HK-2 (cell line): ENCODE measurements at regions not wholly inside any gene's neighbourhood (a gene's known extent, or its start where the extent isn't known, plus 50 kb on each side); places are given as distances from the start of the nearest gene placed in this dataset.

Source experiments
- DNase-seq: peaks from one replicate; pipeline ENCODE4 v3.0.0-alpha.2; 2018; ENCODE audit not compliant: unreplicated experiment

DNA sequence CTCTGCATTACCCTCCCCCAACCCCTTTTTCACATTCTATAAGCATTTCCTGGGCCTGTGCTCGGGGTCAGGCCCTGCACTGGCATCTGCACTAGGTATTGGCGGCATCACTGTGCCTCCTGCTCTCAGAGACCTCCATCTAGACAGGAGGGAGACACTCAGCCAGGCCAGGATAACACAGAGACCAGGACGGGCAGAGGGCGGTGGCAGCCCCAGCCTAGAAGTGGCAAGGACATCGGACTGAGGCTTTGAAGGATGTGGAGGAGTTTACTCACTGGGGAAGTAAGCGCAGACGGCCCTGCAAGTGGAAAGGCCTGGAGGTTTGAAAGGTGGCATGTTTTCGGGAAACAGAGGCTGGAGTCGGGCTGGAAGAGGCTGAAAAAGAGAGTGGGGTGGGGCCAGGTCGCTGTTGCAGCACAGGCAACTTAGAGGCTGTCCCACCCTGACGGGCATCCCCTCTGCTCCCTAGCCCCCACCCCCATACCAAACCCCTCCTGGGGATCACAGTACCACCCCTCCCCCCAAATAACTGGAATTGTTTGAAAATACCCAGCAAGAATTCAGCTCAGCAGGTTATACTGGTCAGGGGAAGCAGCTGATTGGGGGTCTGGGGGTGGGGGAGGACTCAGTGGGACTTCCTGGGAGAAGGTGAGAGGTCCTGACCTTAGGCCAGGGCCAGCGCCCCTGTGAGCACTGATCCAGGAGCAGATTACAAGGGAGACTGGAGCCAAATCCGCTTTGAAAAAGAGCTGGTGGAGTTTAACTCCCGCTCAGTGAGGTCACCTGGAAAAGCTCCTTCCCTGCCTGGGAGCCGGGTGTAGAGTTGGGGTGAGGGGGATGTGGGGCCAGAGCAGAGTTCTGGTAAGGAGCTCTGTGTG is 121.8 kb upstream of the WNT4 start:
- no peak for DNase-seq

DNA sequence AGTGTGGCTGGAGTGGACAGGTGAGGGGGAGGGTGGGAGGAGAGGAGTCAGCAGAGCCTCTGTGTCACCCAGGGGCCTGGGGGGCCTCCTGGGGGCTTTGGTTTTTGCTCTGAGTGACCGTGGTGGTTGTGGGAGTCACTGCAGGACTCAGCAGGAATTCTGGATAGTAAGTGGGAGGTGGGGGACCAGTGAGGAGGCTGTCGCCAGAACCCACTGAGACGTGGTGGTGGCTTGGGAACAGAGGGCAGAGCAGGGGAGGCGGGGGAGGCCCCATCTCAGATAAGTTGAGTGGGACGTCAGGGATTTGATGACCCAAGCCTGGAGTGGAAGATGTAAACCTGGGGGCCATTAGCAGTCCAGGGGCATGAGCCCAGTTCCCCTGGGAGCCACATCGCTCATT is 123.2 kb upstream of the WNT4 start:
- no peak for DNase-seq

DNA sequence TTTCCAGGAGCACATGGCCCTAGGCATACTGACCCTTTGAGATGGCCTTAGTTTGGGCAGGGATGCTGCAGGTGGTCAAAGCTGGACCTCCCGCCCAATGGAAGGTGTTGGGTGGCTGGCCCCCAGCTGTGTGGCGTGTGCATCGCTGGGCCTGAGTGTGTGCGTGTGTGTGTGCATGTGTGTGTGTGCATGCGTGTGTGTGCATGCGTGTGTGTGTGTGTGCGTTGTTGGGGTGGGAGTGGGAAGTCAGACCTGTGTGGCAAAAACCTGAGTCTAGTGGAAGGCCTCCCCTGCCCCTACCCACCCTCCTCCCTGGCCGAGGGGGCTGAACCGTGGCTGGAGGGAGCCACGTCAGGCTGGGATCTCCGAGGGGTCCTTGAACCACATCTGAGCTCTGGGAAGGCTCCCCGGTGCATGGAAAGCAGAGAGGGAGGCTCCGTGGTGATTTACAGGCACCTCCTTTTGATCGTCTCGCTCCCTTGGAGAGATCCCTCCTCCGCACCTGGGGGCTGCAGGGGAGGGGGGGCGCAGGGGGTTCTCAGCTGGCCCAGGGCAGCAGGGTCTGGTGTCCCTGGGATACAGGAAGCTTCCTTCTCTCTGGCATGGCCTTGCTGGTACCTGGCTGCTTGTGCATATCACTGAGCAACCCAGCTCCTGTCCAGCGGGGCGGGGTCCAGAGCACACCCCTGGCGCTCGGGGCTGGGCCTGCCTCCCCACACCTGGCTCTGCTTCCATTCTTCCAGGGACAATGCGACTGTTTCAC is 124.7 kb upstream of the WNT4 start:
- DNase-seq = no peak

DNA sequence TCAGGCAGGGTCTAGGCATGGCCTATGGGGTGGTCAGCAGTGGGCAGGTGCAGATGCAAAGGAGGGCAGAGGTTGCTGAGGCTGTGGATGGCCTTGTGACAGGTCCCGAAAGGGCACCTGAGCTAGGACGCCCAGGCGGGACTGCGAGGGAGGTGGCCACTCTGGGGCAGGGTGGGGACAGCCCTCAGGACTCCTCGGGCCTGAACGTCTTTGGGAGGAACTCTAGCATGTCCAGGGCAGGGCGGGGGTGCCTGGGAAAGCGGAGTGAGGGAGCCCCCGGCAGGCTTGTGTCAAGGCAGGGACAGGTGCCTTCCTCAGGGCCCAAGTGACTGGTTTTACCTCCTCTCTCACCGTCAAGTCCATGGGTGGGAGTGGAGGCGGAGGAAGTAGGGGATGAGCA is 125.4 kb upstream of the WNT4 start:
- no peak for DNase-seq

DNA sequence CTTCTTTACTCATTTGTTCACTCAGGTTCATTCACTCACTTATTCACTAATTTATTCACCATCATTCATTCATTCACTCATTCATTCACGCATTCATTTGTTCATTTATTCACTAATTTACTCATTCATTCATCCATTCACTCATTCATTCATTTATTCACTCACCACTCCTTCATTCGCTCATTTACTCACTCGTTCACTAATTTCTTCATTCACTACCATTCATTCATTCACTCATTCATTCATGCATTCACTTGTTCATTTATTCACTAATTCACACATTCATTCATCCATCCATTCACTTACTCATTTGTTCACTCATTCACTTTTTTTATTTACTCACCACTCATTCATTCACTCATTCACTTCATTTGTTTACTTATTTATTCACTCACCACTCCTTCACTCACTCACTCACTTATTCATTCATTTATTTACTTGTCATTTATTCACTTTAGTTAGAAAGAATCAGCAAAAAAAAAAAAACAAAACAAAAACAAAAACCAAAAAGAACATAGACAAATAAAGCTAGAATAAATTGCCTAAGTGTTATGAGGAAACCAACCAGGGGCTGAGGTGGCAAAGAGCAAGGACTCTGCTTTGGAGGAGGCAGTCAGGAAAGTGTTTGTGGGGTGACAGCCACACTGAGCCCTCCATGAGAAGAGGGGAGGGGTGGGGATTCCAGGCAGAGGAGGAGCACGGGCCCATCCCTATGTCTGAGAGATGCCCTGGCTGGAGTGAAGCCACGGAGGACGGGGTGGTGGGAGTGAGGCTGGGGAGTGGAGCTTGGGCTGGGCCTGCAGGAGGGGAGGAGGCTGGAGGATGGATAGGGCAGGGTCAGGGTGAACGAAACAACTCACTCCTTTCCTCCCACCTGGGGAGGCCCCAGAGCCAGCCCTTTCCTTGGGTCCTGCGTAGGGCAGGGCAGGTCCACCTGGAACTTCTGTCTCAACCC is 129.2 kb upstream of the WNT4 start:
- no peak for DNase-seq

GRCh38 chr1:22273686-22274681 is 131.1 kb upstream of the WNT4 start:
- DNase-seq = no peak

DNA sequence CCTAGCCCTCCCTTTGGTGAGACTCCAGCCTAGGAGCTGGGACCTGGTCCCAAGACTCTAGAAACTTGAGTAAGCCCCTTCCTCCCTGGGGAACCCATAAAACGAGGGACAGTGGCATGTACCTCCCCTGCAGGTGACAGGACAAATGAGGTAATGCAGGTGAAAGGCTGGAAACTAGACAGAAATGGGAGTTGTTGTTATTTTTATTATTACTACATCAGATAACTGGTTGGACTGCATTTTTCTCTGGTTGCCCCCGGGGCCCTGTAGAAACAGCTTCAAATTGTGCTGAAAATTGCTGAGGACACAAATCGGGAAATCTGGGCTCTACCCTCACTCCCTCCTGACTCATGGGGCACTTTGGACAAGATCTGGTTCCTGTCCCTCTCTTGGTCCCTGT is 132.3 kb upstream of the WNT4 start:
- DNase-seq = no peak

DNA sequence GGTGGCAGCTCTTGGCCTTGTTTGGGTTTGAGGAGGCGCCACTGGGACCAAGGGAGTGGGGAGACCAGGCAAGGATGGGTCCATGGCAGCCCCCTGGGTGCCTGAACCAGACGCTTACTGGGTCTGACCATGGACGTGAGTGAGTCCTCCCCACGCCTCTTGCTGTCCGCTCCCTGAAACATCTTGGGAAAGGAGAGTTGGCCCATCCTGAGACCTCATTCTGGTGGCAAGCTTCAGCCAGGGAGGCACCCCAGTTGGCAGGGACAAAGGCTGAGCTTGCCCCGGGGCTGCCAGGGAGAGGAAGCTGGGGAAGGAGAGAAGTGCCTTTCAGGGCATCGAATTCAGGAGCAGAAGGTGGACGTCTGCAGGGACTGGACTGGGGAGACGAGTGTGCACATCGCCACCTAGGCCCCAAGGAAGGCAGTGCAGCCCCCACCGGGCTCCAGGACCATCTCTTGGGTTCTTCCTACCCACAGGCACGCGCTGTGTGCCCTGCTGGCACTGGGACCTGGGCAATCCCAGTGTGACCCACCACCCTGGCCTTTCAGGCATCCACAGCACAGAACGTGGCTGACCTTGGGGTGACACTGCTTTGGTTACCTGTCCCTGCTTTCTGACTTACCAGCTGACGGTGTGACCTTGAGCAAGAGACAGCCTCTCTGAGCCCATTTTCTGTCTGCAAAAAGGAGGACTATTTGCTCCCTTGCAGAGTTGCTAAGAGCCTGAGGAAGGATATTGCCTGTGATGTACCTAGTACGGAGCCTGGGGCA is 132.9 kb upstream of the WNT4 start:
- DNase-seq = peak; percentile 63

GRCh38 chr1:22276396-22276748 is 133.5 kb upstream of the WNT4 start:
- DNase-seq = no peak

DNA sequence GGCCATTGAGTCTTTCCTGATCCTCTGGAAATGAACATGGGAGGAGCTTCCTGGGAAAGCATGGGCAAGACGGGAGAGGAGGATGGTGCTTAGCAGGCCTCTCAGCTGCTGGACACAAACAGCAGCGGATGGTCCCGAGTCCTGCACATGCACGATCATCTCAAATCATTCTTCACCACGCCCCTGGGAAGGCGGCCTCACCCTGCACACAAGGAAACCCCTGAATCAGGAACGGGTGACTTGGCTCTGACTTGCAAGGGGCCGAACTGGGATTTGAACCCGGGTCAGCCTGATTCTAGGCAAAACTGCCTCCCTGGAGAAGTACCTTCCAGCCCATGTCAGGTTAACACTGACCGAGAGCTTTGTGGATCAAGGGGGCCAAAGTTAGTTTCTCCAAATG is 134.8 kb upstream of the WNT4 start:
- no peak for DNase-seq

GRCh38 chr1:22279735-22280134 is 136.8 kb upstream of the WNT4 start:
- DNase-seq = no peak

DNA sequence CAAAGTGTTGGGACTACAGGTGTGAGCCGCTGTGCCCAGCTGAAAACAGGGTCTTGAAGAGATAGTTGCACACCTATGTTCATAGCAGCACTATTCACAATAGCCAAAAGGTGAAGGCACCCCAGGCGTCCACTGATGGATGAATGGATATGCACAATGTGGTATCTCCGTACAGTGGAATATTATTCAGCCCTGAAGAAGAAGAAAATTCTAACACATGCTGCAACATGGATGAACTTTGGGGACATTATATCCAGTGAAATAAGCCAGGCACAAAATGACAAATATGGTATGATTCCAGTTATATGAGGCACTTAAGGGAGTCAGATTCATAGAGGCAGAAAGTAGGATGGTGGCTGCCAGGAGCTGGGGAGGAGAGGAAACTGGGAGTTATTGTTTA is 137.6 kb upstream of the WNT4 start:
- DNase-seq = no peak

- no peak for DNase-seq
Observed at GRCh38 chr1:22281521-22282363, 138.8 kb upstream of the WNT4 start.

DNA sequence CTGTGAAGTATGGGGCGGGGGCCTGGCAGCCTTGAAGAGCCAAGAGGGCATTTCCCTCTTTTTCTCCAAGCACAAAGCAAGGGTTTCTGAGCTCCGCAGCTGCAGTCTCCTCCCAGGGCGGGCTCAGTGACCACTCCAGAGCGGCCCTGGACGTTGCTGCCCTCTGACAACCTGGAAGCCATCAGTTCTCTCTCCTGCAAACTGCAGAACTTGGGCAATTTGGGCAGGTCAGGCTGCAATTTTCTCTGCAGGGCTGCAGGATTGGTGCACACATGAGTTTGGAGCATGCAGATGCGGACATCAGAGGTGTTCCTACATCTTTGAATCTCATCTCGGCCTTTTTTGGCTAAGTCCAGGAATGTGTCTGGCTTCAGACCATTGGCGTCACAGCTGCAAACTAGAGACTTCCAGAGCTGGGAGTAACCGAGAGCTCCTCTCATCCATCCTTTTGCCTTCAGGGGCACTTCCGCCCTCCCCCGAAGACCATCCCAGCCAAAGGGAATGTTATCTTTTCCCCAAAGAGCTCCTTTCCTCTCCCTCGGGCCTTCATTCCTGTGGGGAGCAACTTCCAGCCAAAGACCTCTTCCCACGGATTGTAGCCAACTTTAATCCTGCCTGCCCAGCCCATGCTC is 139.6 kb upstream of the WNT4 start:
- DNase-seq = no peak

- no peak for DNase-seq
Observed at GRCh38 chr1:22283596-22283995, 140.7 kb upstream of the WNT4 start.

DNA sequence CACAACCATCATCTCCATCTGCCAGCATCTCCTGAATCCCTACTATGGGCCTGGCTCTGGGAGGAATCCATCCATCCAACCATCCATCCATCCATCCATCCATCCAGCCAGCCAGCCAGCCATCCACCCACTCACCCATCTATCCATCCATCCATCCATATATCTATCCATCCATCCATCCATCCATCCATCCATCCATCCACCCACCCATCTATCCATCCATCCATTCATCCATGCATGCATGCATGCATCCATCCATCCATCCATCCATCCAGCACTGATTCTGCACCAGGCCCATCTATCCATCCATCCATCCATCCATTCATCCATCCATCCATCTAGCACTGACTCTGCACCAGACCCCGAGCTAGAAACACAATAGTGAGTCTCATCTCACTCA is 141.3 kb upstream of the WNT4 start:
- no peak for DNase-seq

DNA sequence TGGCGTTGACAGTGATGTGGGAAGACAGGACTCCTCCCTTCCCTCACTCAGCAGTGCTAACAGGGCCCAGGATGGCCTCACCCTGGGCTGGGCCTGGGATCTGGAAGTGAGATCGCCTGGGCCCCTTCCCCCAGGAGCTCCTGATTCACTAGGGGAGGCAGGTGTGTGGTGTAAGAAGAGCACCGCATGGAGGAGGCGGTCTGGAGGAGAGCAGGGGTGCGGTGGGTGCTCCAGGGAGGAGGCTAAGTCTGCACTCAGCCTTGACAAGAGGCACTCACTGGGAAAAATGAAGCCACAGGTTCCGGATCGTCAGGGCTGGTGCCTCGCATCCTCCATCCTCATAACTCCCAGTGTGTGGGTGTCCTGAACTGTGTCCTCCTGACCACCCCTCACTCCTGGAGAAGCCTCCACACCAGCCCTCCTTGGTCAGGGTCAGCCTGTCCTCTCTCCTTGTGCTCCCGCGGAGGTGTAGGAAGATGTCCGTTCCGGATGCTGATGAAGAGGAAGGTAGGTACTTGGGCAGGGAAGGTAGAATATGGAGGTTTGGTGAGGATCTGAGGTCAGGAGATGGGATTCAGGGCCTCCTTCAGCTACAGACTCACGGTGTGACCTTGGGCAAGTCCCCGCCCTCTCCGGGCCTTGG is 142.1 kb upstream of the WNT4 start:
- no peak for DNase-seq
